ENCODE measurements at regions not wholly inside any gene's neighbourhood (a gene's known extent, or its start where the extent isn't known, plus 50 kb on each side); places are given as distances from the start of the nearest gene placed in this dataset.

DNA sequence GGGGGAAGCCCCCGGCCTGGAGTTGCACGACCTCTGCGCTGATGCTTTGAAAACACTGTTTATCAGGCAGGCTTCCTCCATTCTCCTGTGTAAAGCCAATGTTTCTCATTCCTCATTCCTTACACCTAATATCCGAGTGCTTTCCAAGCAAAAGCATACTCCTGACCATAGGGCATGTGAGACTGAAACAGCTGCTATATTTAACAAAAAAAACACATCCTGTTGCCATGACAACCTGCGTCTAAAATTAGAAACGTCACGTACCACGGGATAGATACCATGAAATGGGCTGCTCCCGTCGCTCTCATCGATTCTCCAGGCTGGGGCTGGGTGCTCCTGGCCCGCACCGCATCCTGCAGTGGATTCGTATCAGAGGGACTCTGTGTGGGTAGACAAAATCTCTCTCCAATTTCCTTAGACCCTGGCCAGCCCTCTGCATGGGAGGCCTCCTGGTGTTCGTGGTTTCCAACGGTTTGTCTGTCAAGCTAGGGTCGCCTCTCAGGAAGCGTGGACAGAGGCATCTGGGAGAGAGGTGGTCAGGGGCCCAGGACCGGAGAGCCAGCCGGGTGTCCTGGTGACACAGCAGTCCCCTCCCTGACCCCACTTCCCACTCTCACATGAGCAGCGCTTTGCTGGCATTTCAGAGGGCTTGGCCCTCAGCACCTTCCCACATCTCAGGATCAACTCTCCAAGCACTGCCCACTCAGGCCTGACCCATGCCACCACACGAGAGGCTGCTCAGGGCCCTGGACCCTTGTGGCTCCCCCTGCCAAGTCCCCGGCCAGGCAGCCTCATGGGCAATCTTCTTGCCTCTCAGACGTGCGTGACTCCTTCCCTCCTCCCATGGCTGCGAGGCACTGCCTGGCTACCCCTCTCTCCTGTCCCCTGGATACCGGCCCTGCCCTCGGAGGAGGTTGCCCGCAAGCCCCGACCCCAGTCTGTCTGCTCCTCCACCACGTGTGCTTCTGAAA is 268.1 kb downstream of the NDUFA10 start:
- no peak for DNase-seq

DNA sequence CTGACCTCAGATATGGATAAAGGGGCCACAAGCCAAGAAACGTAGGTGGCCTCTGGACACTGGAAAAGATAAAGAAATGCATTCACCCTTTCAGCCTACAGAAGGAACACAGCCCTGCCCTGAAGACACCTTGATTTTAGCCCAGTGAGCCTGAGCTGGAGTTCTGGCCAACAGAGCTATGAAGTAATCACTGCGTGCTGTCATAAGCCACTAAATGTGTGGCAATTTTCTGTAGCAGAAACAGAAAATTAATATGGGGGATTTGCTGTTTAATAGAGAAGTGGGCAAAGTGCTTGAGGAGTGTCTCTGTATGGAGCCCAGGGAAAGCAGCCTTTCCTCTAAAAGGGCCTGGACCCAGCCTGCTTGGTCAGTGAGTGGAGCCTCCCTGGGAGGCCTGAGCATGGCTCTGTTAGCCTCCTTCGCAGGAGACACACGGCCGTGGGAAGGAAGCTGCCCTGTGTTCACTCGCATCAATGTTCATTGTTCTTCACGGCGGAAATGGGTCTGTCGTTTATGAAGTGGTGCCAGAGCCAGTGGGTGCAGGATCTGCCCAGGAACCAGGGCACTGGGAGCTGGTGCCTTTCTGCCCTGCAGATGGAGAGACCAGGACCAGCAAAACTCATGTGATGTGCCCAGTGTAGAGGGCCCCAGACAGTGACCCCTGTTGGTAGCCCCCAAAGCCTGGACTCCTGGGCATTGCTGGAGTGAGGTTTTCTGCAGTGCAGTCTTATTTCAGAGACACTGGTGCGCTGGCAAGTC is 268.9 kb downstream of the NDUFA10 start:
- DNase-seq: no peak

DNA sequence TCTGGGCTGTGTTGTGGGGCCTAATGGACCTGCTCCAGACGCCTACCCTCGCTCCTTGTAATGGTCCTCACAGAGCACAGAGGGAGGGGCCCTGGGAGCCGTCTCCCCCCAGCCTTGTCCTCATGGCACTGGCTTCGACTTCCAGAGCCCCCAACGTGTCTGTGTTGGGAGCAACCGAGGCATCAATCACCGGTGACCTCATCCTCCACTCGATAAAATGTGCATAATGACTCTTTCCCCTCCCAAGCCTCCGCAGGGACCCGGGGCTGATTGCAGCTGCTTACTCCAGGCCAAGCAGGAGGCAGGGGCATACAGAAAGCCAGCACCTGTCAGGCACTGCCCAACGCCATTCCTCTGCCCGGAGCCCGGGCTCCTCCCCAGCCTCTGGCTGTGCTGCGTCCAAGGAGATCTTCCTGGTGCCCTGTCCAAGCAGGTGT is 271.7 kb downstream of the NDUFA10 start:
- DNase-seq: no peak

DNA sequence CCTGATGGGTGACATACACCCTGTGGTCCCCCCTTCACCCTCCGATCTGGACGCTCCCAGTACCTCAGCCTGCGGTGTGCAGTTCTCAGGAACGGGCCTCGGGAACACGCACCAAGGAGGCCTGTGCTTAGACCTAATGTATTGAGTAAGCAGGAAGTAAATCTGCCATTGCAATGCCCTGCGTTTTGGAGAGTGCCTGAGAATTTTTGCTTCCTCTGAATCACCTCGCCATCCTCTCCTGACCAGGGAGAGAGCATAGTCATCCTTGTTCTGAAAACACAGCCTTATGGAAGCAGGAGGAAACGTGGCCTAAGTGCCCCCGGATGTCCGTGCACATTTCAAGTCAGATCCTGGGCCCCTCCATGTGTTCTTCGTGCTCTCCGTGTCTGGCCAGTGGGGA is 272.2 kb downstream of the NDUFA10 start:
- no peak for DNase-seq

DNA sequence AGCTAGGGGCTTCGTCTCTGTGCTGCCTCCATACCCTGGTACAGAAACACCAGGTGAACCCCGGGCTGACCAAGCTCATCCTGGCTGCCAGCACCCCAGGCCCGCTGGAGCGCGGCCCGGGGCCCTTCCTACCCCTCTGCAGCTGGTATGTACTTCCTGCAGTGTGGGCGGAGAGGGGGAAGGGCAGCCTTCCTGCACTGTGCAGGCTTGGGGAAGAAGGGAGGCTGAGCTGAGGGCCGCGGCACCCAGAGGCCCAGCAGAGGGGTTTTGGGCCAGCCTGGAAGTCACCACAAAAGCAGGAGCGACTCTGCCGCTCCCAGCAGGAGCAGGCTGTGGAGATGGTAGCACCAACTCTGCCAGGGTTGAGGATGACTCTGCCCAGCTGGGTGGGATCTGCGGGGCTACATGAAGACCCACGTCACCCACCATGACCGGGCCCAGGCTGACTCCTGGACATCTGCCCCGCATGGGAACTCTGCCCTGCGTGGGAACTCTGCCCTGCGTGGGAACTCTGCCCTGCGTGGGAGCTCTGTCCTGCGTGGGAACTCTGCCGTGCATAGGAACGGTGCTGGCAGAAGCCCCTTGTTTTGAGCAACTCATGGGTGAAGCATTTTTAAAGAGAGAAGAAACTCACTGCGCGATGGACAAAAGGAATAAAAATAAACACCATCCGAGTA is 273.3 kb downstream of the NDUFA10 start:
- no peak for DNase-seq

DNA sequence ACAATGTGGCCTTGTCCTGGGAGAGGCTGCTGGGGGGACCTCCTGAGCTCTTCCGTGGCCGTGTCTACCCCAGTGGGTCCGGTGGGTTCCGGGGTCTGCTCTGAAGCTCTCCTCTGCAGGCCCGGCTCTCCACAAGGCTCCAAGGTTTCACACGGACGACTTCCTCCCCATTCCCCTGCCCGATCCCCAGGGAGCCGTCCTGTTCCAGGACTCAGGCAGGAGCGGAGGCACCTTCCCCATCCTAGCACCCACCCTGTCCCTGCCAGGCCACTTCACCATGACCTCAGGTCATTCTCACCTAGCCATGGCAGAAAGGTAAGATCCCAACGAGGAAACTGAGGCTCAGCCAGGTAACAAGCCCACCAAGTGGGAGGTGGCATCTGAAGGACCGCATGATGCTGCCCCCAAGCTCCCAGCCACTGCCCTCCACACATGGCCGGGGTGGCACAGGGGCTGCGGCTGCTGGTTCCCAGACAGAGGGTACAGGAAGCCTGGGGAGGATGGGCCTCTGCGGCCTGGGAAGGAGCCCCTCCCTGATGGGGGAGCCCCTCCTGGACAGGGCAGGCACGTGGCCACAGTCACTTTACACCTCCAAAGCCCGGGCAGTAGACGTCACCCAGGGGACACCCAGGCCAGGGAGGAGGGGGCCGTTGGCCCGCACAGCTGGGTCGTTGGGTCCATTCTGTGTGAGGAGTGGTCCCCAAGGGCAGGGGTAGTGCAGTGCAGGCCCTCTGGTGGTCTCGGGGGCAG is 274.0 kb downstream of the NDUFA10 start:
- DNase-seq: no peak

DNA sequence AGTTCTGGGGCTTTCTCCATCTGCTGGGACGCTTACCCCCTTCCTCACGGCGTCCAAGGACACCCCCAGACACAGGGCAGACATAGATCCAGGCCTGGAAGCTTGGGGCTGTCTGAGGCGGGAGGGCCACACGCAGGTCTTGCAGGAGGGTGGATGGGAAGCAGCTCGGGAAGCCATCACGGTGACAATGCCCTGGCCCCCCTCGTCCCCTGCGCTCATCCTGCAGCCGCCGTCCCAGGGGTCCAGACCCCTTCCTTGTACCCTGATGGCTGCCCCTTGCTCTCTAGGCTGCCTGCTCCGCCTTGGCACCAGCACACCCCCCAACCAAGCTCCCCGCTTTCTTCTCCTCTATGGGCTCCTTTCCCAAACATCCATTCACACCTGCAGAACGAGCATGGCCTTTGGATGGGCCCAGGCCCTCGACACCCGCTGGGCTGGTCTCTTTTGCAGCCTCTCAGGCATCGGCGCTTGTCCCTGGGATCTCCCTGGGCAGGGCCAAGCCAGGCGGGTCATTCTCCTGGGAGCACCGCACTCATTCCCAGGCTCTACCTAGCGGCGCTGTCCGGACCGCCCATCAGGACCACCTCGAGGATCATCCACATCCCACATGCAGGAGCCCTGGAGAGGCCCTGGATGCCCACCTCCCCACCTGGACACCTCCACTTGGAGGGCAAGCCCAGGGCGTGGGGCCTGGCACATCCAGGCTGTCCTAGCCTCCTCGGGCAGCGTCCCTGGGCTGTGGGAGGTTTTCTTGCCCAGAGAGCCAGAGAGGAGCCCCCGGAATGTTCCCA is 274.9 kb downstream of the NDUFA10 start:
- no peak for DNase-seq

DNA sequence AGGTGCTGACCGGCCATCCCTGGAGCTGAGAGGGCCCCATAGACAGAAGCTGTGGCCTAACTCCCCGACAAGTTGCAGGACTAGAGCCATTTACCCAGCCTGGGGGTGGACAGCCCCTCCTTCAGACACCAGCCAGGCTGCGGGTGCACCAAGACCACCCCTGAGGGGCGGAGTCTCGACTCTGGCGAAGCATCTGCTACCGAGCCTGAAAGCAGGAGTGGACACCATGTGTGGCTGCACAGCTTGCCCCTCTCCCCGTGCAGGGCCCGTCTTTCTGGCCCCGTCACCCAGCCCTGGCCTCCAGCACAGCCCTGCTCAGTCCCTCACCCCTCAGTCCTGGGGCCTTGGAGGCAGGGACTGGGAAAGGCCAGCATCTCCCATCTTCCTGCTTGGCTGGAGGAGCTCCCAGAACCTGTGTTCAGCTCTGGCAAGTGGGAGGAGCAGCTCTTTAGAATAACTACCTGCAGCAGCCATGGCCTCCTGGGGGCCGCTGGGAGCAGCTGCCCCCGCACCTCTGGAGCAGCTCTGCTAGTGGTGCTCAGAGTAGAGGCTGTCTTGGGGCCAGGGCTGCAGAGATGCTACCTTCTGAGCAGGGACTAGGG is 275.8 kb downstream of the NDUFA10 start:
- no peak for DNase-seq

DNA sequence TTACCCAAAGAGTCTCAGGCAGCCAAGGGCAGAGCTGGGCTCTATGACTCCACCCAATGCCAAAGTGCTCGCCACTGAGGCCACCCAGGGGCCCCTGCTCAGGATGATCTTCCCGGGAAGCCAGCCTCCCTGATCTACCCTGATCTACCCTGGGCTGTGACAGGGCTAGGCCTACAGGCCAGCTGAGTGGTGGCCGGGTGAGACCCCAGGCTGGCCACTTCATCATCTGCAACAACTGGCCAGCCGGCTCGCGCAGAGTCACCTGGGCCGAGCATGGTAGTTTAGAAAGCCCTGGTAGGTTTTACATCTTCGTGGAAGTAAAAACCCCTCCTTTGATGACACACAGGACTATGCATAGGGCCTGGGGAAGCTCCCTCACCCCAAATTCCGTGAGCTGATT is 276.3 kb downstream of the NDUFA10 start:
- no peak for DNase-seq

DNA sequence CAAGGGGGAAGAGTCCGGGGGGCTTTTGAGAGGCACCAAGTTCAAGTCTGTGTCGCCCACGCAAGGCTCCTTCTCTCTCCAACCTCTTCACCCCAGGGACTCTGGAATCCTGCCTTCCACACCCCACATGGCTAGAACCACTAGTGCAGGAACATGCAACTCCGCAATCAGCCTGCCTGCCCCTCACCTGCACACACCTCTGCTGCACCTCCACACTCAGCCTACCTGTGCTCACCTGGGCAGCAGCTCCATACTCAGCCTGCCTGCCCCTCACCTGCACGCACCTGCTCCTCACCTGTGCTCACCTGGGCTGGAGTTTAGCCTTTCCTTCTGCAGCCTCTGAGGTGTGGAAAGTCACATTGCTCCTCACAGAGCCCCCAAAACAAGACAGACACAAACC is 277.4 kb downstream of the NDUFA10 start:
- no peak for DNase-seq

DNA sequence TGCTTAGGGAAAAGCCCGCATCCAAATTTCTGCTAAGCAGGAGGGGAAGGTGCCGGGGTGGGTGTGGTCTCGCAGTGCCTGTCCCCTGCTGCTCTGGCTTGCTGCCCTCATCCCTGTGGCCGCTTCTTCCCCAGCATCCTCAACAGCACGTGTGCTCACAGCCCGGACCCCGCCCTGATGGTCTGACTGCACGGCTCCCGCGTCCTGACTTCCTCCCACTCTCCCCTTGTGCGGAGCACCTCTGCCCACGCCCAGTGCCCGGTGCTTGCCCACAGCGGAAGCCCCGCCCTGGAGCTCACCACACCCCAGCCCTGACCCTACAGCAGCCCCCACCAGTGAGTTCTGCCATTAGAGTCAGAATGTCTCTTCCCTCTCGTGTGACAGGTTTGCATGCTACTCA is 277.9 kb downstream of the NDUFA10 start:
- no peak for DNase-seq

DNA sequence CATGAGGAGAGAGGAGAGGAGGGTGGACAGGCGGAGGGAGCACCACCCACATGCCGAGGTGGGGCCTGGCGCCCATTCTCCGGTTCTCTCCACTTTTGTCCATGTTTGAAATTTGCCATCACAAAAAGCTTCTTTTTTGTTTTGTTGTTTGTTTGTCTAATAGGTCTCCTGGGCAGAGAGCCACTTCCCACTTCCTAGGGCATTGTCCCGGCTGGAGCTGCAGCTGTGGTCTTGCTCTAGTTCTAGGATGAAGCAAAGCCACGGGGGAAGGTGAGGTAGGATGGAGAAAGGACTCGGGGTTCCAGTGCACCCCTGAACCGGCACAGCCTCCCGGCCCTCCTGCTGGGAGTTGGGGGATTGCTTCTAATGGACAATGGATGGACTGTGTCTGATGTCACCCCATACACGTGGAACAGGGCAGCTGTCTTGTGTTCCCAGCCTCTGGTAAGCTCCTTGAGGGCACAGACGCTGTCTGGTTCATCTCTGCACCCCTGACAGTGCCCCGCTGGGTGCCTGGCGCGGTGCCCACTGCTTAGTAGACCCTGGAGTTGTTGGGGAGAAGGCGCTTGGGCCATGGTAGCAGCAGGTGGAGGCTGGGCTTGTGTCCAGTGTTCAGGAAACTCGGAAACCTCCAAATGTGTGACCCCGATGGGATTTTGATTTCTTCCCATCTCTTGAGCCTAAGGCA is 278.4 kb downstream of the NDUFA10 start:
- no peak for DNase-seq

DNA sequence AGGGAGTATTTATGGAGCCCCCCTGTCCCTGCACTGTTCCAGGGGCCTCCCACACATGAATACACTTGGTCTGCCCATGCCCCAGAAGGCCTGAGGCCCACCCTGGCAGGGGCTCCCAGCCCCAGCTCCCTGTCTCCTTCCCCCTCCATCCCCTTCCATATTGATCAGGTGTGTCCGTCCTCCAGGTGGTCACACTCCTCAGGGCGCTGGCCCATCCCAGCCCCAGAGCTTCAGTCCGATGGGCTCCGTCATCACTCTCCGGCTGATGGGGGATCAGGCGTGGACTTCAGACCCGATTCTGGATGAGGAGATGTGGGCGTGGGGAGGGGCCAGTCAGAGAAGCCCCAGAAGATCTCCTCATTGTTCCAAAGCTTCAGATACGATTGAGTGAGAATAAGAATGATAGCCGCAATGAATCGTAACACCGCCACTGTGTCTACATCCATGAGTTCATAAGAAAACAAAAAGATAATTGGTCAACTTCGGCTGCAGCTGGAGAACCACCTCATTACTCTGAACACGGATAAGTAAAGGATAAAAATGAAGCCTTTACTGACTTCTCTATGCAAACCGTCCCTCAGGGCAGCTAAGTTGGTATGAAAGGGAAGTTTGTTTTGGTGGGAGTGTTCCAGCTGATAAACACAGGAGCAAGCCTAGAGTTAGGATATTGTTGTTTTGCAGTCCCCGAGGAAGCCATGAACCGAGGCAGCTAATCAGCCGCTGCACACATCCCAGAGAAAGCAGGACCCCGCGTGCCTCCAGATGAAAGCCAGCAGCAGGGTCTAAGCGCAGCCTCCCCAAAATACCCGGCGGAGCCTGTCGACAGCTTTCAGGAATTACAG is 279.5 kb downstream of the NDUFA10 start:
- DNase-seq: no peak

DNA sequence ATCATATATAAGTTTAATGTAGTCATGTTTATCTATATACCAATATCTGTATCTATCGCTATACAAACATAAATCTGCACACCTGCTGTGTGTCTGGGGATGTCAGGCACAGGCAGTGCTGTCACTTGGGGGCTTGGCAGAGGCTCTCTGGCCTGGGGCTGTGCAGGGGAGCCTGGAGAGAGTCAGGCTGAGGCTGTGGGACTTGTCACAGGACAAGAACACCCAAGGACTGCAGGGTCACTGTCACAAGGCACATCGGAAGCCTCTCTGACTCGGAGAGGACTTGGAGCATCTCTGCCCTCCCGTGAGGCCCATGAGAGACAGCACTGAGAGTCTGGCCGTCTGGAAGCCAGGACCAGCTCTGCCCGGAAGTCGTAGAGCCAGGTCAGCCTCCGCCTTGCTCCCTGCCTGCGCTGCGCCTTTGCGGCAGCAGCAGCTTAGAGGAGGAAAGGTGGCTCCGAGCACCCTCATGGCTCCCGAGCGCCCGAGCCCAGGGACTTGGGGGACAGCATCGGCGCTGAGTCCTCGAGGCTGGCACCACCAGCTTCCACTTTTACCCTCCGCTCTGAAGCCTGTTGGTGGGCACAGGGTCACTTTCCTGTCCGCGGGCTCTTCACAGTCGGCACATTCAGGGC is 280.3 kb downstream of the NDUFA10 start:
- no peak for DNase-seq

DNA sequence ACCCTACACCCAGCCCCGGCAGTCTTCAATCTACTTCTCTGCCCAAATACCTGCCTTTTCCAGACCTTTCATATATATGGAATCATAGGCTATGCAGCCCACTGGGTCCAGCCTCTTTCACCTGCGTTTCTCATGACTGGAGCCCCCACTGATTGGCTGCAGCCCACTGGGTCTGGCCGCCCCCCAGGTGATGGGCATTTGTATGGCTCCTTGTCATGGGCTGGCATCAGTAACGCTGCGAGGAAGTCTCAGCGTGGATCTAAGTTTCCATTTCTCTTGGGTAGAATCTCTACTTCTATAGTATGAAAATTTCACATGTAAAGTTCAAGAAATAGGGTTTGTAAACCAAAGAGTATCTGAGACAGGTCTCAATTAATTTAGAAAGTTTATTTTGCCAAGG is 281.9 kb downstream of the NDUFA10 start:
- DNase-seq: no peak

DNA sequence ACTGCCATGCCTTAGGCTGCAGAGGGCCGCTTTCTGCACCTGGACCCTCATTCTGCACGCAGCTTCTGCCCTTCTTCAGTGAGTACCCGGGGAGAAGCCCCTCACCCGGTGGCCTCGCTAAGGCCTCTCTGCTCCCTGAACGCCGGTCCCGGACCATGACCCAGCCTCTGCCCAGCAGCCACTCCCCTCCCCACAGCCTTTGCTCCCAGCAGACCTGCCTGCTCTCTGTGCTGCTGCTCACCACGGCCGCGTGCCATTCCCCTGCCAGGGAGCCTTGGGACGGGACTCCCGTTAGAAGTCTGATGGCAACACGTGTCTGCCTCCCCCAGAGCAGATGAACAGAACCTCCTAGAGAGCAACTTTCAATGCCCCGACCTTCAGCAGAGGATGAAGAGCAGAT is 282.8 kb downstream of the NDUFA10 start:
- DNase-seq: no peak

DNA sequence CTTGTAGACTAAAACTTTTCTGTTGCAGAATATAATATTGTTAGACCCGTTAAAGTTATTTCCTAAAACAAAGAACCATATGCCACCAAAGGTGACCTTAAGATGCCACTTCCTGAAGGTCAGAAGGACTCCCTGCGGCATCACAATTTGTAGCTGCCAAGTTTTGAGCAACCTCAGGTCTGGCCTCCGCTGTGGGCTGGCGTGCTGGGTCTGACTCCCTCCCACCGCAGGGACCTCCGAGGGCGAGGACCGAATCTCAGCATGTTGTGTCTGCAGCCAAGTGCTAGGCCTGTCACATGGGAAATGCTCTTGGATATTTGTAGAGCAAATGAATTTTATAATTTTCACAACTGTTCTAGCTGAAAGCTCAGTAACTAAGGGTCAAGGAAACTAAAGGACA is 285.9 kb downstream of the NDUFA10 start:
- DNase-seq: no peak

DNA sequence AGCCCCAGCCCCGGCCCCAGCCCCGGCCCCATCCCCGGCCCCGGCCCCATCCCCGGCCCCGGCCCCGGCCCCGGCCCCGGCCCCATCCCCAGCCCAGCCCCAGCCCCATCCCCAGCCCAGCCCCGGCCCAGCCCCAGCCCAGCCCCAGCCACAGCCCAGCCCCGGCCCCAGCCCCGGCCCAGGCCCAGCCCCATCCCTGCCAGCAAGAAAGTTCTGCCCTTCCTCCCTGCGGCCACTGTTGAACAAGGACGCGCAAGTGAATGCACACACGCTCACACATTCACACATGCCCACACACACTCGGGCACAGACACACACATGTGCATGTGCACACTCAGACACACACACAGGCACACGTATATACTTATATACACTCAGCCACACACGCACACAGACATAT is 287.0 kb downstream of the NDUFA10 start:
- DNase-seq: no peak

DNA sequence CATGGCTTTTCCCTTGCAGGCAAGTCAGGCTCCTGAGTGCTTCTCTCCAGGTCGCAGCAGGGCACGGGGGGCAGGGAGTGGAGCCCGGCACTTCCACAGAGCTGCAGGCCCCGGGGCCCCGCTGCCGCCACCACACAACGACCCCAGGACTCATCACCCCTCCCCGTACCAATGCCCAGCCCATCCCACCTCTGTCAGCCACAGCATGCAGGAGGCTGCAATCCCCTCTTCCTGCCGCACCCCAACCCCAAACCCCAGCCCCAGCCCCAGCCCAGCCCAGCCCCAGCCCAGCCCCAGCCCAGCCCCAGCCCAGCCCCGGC is 288.0 kb downstream of the NDUFA10 start:
- no peak for DNase-seq
